A549 (cell line): ENCODE measurements at regions not wholly inside any gene's neighbourhood (a gene's known extent, or its start where the extent isn't known, plus 50 kb on each side); places are given as distances from the start of the nearest gene placed in this dataset.
"Not testable (repeated sequence)": the region's sequence is repeated elsewhere in the genome, so short reads cannot be mapped to it uniquely, and the experiment has no call there.

Source experiments
- ATAC-seq, 2 experiments: fragments of 200-7000 bp in 1 of 2; fragments of >200 bp in 1 of 2; cut with Nextera tagmentation in 1 of 2; cut with Tn5 transposase in 1 of 2; 3 replicates each; pipeline versions ENCODE4 v1.8.0 to v1.9.1; 2018 to 2020; ENCODE audit warnings: mild to moderate bottlenecking in 1 of 2, moderate library complexity in 1 of 2
- CTCF ChIA-PET: fragments of 300-600 bp; sonication (Branson Sonifier 250); formaldehyde crosslinking; extraction: SDS; loops from one replicate; lab custom pipeline; 2021; ENCODE audit warnings: antibody characterized with exemption, inconsistent platforms; lab: Yijun Ruan, JAX
- POLR2A ChIA-PET: fragments of 350-600 bp; formaldehyde crosslinking; extraction: SDS; loops from one replicate; lab custom pipeline; 2021; ENCODE audit warnings: antibody characterized with exemption, inconsistent platforms; lab: Yijun Ruan, JAX
- DNase-seq, 2 experiments: peaks; one replicate each; pipeline versions ENCODE4 v3.0.0 to v3.0.0-alpha.2; 2011 to 2016; ENCODE audit warnings: low read depth in 1 of 2, low spot score in 1 of 2
- FAIRE-seq: peaks from 2 replicates; lab custom pipeline; 2011; peaks lifted over from hg19 to GRCh38; lab: Jason Lieb, UNC
- H3K27ac ChIP-seq, 2 experiments: fragments of >200 bp; sonication (Bioruptor Twin); formaldehyde crosslinking; 3 replicates each; pipeline ENCODE4 v1.5.1; 2016 to 2017
- H3K4me1 ChIP-seq: fragments of >200 bp; sonication (Bioruptor Twin); formaldehyde crosslinking; 3 replicates; pipeline ENCODE4 v1.6.1; 2016
- H3K4me2 ChIP-seq: fragments of >200 bp; sonication (Bioruptor Twin); formaldehyde crosslinking; 3 replicates; pipeline ENCODE4 v1.6.1; 2016
- H3K4me3 ChIP-seq: fragments of >200 bp; sonication (Bioruptor Twin); formaldehyde crosslinking; 3 replicates; pipeline ENCODE4 v1.5.1; 2016
- H3K9me3 ChIP-seq: fragments of >200 bp; sonication (Bioruptor Twin); formaldehyde crosslinking; 3 replicates; pipeline ENCODE4 v1.6.1; 2016
- CBX8 ChIP-seq: fragments of 200-600 bp; sonication (generic); IDR thresholded peaks from 2 replicates; pipeline ENCODE4 v1.6.1; 2016
- CEBPB ChIP-seq, 2 experiments: fragments of >200 bp in 1 of 2; sonication (Bioruptor Twin) in 1 of 2; formaldehyde crosslinking in 1 of 2; IDR thresholded peaks; 2 replicates each; pipeline ENCODE4 v1.6.1; 2012 to 2016
- EHMT2 ChIP-seq: fragments of 200-600 bp; sonication (generic); IDR thresholded peaks from 2 replicates; pipeline ENCODE4 v1.6.1; 2016; ENCODE audit warnings: antibody characterized with exemption, low read depth, mild to moderate bottlenecking, moderate library complexity
- EP300 ChIP-seq, 2 experiments: fragments of >200 bp; sonication (Bioruptor Twin); formaldehyde crosslinking; IDR thresholded peaks; 2 replicates in 1 of 2; 3 replicates in 1 of 2; pipeline ENCODE4 v1.6.1; 2016 to 2017
- FOSL2 ChIP-seq, 2 experiments: fragments of 450-650 bp in 1 of 2; fragments of >200 bp in 1 of 2; sonication (Bioruptor Twin) in 1 of 2; formaldehyde crosslinking; IDR thresholded peaks; 2 replicates each; pipeline versions ENCODE4 v1.5.0 to v1.6.1; 2016 to 2020; ENCODE audit warnings: mild to moderate bottlenecking in 1 of 2, moderate library complexity in 1 of 2
- HEYL ChIP-seq: fragments of 250-450 bp; sonication (Bioruptor Pico); IDR thresholded peaks from 2 replicates; pipeline ENCODE4 v1.8.0; 2021; ENCODE audit warnings: mild to moderate bottlenecking, moderate library complexity
- HOXB5 ChIP-seq: fragments of 250-450 bp; sonication (Bioruptor Pico); IDR thresholded peaks from 2 replicates; pipeline ENCODE4 v1.5.0; 2020; ENCODE audit warnings: mild to moderate bottlenecking, moderate library complexity
- PBX3 ChIP-seq: IDR thresholded peaks from 2 replicates; pipeline ENCODE4 v1.6.1; 2012
- POLR2A ChIP-seq: IDR thresholded peaks from 2 replicates; pipeline ENCODE4 v1.6.1; 2012; ENCODE audit warnings: mild to moderate bottlenecking, low read length
- RARB ChIP-seq: fragments of 250-450 bp; sonication (Bioruptor Pico); IDR thresholded peaks from 2 replicates; pipeline ENCODE4 v1.8.0; 2021; ENCODE audit warnings: mild to moderate bottlenecking, moderate library complexity
- RNF2 ChIP-seq: fragments of 200-600 bp; sonication (generic); IDR thresholded peaks from 2 replicates; pipeline ENCODE4 v1.6.1; 2016; ENCODE audit warnings: low read depth, mild to moderate bottlenecking, antibody characterized with exemption, moderate library complexity, borderline replicate concordance
- SREBF2 ChIP-seq: fragments of 450-650 bp; IDR thresholded peaks from 2 replicates; pipeline ENCODE4 v1.6.1; 2014; ENCODE audit warnings: mild to moderate bottlenecking, moderate library complexity
- TFCP2L1 ChIP-seq: fragments of 250-450 bp; sonication (Bioruptor Pico); IDR thresholded peaks from 2 replicates; pipeline ENCODE4 v1.5.0; 2021; ENCODE audit warnings: mild to moderate bottlenecking
- WGBS: methylation state at CpG from one replicate; pipeline ENCODE4 v1.1.6; 2017; ENCODE audit errors: missing lambda C conversion rate; 5-methylcytosine and 5-hydroxymethylcytosine counted together
- TF ChIP-seq, protein P1 (sequence below): fragments of >200 bp; sonication (Bioruptor Twin); formaldehyde crosslinking; IDR thresholded peaks from 3 replicates; pipeline ENCODE4 v1.6.1; 2016
- TF ChIP-seq, protein P2 (sequence below): fragments of >200 bp; sonication (Bioruptor Twin); formaldehyde crosslinking; IDR thresholded peaks from 3 replicates; pipeline ENCODE4 v1.5.1; 2016
- TF ChIP-seq, protein P3 (sequence below): IDR thresholded peaks from 2 replicates; pipeline ENCODE4 v1.6.1; 2012

DNA sequence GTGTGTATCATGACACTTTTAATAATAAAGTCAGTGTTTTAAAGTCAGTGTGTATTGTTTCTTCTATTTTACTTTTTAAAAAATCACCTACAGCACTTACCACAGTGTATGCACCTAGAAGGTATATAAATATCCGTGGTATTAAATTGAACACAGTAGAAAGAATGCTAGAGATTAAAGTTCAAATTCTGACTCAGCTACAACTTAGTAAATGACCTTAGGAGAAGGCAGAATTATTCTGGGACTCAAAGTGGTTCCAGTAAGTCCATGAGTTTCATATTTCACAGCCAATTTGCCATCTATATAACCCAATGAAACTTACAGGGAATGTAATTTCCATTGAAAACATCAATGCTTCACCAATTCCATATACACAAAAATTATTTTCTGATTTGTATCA is 52.7 kb upstream of the MAP4 start:
- POLR2A ChIA-PET = no interaction called here
- Histone ChIP-seq H3K4me1 (peaks cover 36% of the 10 kb centered on the region), H3K27ac (peak overlapping the region; percentile 66 to 71), H3K4me2 (peak overlapping the region; percentile 56), H3K9me3 (no peaks in the 10 kb centered on the region), H3K4me3 (no peak overlapping the region)
- TF ChIP-seq PBX3 = no peak
- TF ChIP-seq TFCP2L1 = no peak
- TF ChIP-seq EP300 (IDR thresholded peaks at IDR 0.05) = no peak
- no peak for TF ChIP-seq FOSL2 (IDR thresholded peaks at IDR 0.05)
- no peak for TF ChIP-seq FOSL2 (CRISPR knock-in tag; IDR thresholded peaks at IDR 0.05)
- no peak for TF ChIP-seq CBX8
- TF ChIP-seq POLR2A = no peak
- no peak for TF ChIP-seq RNF2
- TF ChIP-seq, protein P1, sequence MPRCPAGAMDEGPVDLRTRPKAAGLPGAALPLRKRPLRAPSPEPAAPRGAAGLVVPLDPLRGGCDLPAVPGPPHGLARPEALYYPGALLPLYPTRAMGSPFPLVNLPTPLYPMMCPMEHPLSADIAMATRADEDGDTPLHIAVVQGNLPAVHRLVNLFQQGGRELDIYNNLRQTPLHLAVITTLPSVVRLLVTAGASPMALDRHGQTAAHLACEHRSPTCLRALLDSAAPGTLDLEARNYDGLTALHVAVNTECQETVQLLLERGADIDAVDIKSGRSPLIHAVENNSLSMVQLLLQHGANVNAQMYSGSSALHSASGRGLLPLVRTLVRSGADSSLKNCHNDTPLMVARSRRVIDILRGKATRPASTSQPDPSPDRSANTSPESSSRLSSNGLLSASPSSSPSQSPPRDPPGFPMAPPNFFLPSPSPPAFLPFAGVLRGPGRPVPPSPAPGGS = no peak
- TF ChIP-seq CEBPB (IDR thresholded peaks at IDR 0.05) = no peak
- no peak for TF ChIP-seq RARB
- TF ChIP-seq HOXB5 = no peak
- FAIRE-seq (no peak), ATAC-seq (no peak), DNase-seq (no peak)
- CTCF ChIA-PET = no interaction called here
- WGBS = 28% methylated on average over 1 of the region's 1 CpG

- ATAC-seq, POLR2A ChIA-PET, H3K4me2 ChIP-seq, H3K9me3 ChIP-seq, H3K4me3 ChIP-seq, FAIRE-seq, DNase-seq: not testable (repeated sequence)
- peaks cover 37% of the 10 kb centered on the region for H3K4me1 ChIP-seq
- WGBS = 97% methylated on average over 10 of the region's 10 CpGs
- CTCF ChIA-PET = interaction anchor here (1.6 kb wide), 1 partner anchor 14 kb away, joined by 3 read pairs; no protein-coding TSS in a partner anchor
- H3K27ac ChIP-seq = peak overlapping the region in 1 of 2 experiments; percentile 71; a peak in 1 of 6 replicates
Measured at GRCh38 chr3:48068320-48068719, 52.1 kb upstream of the MAP4 start.

DNA sequence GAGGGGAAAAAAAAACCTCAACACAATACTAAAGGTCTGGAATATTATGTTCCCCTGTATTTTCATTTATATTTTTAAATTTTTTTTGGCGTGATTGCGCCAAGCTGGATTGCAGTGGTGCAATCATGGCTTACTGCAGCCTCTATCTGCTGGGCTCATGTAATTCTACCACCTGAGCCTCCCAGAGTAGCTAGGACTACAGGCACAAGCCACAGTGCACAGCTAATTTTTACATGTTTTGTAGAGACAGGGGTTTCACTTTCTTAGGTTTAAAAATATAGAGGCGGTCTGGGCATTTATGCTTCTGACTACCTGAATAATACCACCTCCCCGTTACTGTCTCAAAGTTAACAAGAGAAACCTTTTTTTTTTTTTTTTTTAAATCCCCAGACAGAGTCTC is 51.1 kb upstream of the MAP4 start:
- no peak for FAIRE-seq
- no peak for DNase-seq
- Histone ChIP-seq H3K4me1 (peaks cover 37% of the 10 kb centered on the region), H3K9me3 (no peaks in the 10 kb centered on the region), H3K4me2 (no peak overlapping the region), H3K27ac (no peak overlapping the region), H3K4me3 (no peak overlapping the region)
- no peak for TF ChIP-seq FOSL2 (IDR thresholded peaks at IDR 0.05)
- TF ChIP-seq FOSL2 (CRISPR knock-in tag; IDR thresholded peaks at IDR 0.05) = no peak
- TF ChIP-seq EHMT2 = no peak
- TF ChIP-seq, protein P2, sequence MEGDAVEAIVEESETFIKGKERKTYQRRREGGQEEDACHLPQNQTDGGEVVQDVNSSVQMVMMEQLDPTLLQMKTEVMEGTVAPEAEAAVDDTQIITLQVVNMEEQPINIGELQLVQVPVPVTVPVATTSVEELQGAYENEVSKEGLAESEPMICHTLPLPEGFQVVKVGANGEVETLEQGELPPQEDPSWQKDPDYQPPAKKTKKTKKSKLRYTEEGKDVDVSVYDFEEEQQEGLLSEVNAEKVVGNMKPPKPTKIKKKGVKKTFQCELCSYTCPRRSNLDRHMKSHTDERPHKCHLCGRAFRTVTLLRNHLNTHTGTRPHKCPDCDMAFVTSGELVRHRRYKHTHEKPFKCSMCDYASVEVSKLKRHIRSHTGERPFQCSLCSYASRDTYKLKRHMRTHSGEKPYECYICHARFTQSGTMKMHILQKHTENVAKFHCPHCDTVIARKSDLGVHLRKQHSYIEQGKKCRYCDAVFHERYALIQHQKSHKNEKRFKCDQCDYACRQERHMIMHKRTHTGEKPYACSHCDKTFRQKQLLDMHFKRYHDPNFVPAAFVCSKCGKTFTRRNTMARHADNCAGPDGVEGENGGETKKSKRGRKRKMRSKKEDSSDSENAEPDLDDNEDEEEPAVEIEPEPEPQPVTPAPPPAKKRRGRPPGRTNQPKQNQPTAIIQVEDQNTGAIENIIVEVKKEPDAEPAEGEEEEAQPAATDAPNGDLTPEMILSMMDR = no peak
- TF ChIP-seq HEYL (CRISPR knock-in tag) = no peak
- no peak for TF ChIP-seq SREBF2
- TF ChIP-seq, protein P3, sequence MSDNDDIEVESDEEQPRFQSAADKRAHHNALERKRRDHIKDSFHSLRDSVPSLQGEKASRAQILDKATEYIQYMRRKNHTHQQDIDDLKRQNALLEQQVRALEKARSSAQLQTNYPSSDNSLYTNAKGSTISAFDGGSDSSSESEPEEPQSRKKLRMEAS = no peak
- no peak for ATAC-seq
- WGBS = 97% methylated on average over 4 of the region's 4 CpGs
- CTCF ChIA-PET = interaction anchor here (1.6 kb wide), 1 partner anchor 15 kb away, joined by 3 read pairs; no protein-coding TSS in a partner anchor
- POLR2A ChIA-PET = interaction anchor here (0.6 kb wide), 1 partner anchor 60 kb away, joined by 6 read pairs; no protein-coding TSS in a partner anchor
